Breast epithelium (tissue), 4 donors: ENCODE measurements at regions not wholly inside any gene's neighbourhood (a gene's known extent, or its start where the extent isn't known, plus 50 kb on each side); places are given as distances from the start of the nearest gene placed in this dataset.
"Not testable (repeated sequence)": the region's sequence is repeated elsewhere in the genome, so short reads cannot be mapped to it uniquely, and the experiment has no call there.

Experiments
- DNase-seq, 2 donors: peaks; one replicate each; pipeline ENCODE4 v3.0.0-alpha.2; 2019; ENCODE audit warnings: low spot score in 2 of 2
- H3K27ac ChIP-seq, 2 donors: fragments of 200-600 bp; sonication (generic) in 1 of 2; one replicate each; pipeline ENCODE4 v1.5.1; 2016 to 2019; ENCODE audit warnings: mild to moderate bottlenecking in 1 of 2
- H3K27me3 ChIP-seq, 2 donors: fragments of 200-600 bp; sonication (generic) in 1 of 2; one replicate each; pipeline versions ENCODE4 v1.5.1 to v1.6.0; 2017 to 2019; ENCODE audit warnings: control low read depth in 1 of 2, mild to moderate bottlenecking in 1 of 2
- H3K36me3 ChIP-seq: fragments of 200-600 bp; one replicate; pipeline ENCODE4 v1.5.1; 2019
- H3K4me1 ChIP-seq, 2 donors: fragments of 200-600 bp; sonication (generic); one replicate each; pipeline ENCODE4 v1.5.1; 2016 to 2019; ENCODE audit warnings: control low read depth in 1 of 2
- H3K4me3 ChIP-seq, 3 donors: fragments of 200-600 bp; sonication (generic); 1 replicate in 2 of 3; 2 replicates in 1 of 3; pipeline ENCODE4 v1.5.1; 2016 to 2019; ENCODE audit warnings: mild to moderate bottlenecking in 3 of 3, moderate library complexity in 2 of 3
- H3K9me3 ChIP-seq, 2 donors: fragments of 200-600 bp; sonication (generic) in 1 of 2; one replicate each; pipeline ENCODE4 v1.5.1; 2016 to 2019; ENCODE audit warnings: control low read depth in 1 of 2
- POLR2A ChIP-seq: fragments of 450-650 bp; IDR thresholded peaks from one replicate; pipeline ENCODE4 v1.6.1; 2016; ENCODE audit warnings: antibody characterized with exemption, mild to moderate bottlenecking, moderate library complexity
- POLR2AphosphoS5 ChIP-seq, 3 donors: sonication (generic); formaldehyde crosslinking; IDR thresholded peaks; one replicate each; pipeline ENCODE4 v1.6.1; 2017; ENCODE audit warnings: antibody characterized with exemption in 3 of 3
- intact Hi-C: fragments of 100-400 bp; cut with DNase I; formaldehyde crosslinking; loops from one replicate; pipeline ENCODE4 v1.15.1; 2023; ENCODE audit warnings: low total_unique reads
- TF ChIP-seq, protein P1 (sequence below), 3 donors: fragments of 450-650 bp; IDR thresholded peaks; one replicate each; pipeline ENCODE4 v1.5.1; 2016 to 2017; ENCODE audit warnings: antibody characterized with exemption in 3 of 3, mild to moderate bottlenecking in 3 of 3, moderate library complexity in 3 of 3

GRCh38 chr10:64175271-64175962 is 654.2 kb downstream of the REEP3 start:
- intact Hi-C loops = loop anchor here (5.0 kb wide), 1 partner anchor 972 kb away; no protein-coding TSS in a partner anchor
- Histone ChIP-seq H3K4me3 (no peak overlapping the region), H3K36me3 (no peaks in the 10 kb centered on the region), H3K27me3 (no peaks in the 10 kb centered on the region), H3K4me1 (no peaks in the 10 kb centered on the region), H3K9me3 (no peaks in the 10 kb centered on the region), H3K27ac (no peak overlapping the region)
- TF ChIP-seq POLR2AphosphoS5 (IDR thresholded peaks at IDR 0.05) (no peak), POLR2A (no peak)
- TF ChIP-seq, protein P1, sequence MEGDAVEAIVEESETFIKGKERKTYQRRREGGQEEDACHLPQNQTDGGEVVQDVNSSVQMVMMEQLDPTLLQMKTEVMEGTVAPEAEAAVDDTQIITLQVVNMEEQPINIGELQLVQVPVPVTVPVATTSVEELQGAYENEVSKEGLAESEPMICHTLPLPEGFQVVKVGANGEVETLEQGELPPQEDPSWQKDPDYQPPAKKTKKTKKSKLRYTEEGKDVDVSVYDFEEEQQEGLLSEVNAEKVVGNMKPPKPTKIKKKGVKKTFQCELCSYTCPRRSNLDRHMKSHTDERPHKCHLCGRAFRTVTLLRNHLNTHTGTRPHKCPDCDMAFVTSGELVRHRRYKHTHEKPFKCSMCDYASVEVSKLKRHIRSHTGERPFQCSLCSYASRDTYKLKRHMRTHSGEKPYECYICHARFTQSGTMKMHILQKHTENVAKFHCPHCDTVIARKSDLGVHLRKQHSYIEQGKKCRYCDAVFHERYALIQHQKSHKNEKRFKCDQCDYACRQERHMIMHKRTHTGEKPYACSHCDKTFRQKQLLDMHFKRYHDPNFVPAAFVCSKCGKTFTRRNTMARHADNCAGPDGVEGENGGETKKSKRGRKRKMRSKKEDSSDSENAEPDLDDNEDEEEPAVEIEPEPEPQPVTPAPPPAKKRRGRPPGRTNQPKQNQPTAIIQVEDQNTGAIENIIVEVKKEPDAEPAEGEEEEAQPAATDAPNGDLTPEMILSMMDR (IDR thresholded peaks at IDR 0.05) = no peak
- DNase-seq = no peak

GRCh38 chr10:64182671-64183070 is 661.5 kb downstream of the REEP3 start:
- intact Hi-C loops = no loop called here
- H3K9me3 ChIP-seq = no peaks in the 10 kb centered on the region
- H3K4me1 ChIP-seq = no peaks in the 10 kb centered on the region
- H3K4me3 ChIP-seq = no peak overlapping the region
- no peaks in the 10 kb centered on the region for H3K36me3 ChIP-seq
- DNase-seq = no peak
- no peak overlapping the region for H3K27ac ChIP-seq
- no peaks in the 10 kb centered on the region for H3K27me3 ChIP-seq
- TF ChIP-seq POLR2A = no peak

GRCh38 chr10:64191286-64191685 is 670.1 kb downstream of the REEP3 start:
- intact Hi-C loops = no loop called here

GRCh38 chr10:64196638-64197315 is 675.6 kb downstream of the REEP3 start:
- H3K4me1 ChIP-seq = no peaks in the 10 kb centered on the region
- intact Hi-C loops = no loop called here
- H3K4me3 ChIP-seq = no peak overlapping the region
- H3K27me3 ChIP-seq = no peaks in the 10 kb centered on the region
- H3K27ac ChIP-seq = no peak overlapping the region
- TF ChIP-seq POLR2AphosphoS5 (IDR thresholded peaks at IDR 0.05) (no peak), POLR2A (no peak)
- TF ChIP-seq, protein P1 (IDR thresholded peaks at IDR 0.05) = no peak
- DNase-seq = no peak
- no peaks in the 10 kb centered on the region for H3K36me3 ChIP-seq
- no peaks in the 10 kb centered on the region for H3K9me3 ChIP-seq

More at GRCh38 chr10:64191286-64191685, 670.1 kb downstream of the REEP3 start:
- H3K27me3 ChIP-seq = no peaks in the 10 kb centered on the region
- TF ChIP-seq POLR2A (no peak), POLR2AphosphoS5 (IDR thresholded peaks at IDR 0.05) (no peak)
- TF ChIP-seq, protein P1 (IDR thresholded peaks at IDR 0.05) = no peak
- DNase-seq = no peak
- no peaks in the 10 kb centered on the region for H3K4me1 ChIP-seq
- no peaks in the 10 kb centered on the region for H3K36me3 ChIP-seq
- no peaks in the 10 kb centered on the region for H3K9me3 ChIP-seq
- H3K27ac ChIP-seq = no peak overlapping the region
- no peak overlapping the region for H3K4me3 ChIP-seq

- Histone ChIP-seq H3K36me3 (no peaks in the 10 kb centered on the region), H3K9me3 (no peaks in the 10 kb centered on the region), H3K4me3 (no peak overlapping the region), H3K27ac (no peak overlapping the region), H3K27me3 (no peaks in the 10 kb centered on the region), H3K4me1 (no peaks in the 10 kb centered on the region)
- TF ChIP-seq POLR2A (no peak), POLR2AphosphoS5 (IDR thresholded peaks at IDR 0.05) (no peak)
- TF ChIP-seq, protein P1 (IDR thresholded peaks at IDR 0.05) = no peak
- intact Hi-C loops = no loop called here
- no peak for DNase-seq
Observed at GRCh38 chr10:64201936-64202335, 680.7 kb downstream of the REEP3 start.

DNA sequence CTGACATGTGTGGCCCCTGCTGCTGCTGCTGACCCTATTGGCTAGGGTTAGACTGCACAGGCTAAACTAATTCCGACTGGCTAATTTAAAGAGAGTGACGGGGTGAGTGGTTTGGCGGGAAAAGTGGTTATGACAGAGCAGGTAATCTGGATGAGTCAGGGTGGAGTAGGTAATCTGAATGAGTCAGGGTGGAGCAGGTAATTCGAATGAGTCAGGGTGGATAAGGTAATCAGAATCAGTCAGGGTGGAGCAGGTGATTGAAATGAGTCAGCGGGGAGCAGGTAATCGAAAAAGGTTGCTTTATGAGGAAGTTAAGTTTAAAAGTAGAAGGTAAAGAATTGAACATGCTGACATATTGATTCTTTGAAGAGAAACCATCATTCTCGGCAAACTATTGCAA is 683.3 kb downstream of the REEP3 start:
- H3K4me1 ChIP-seq, DNase-seq, H3K9me3 ChIP-seq, H3K36me3 ChIP-seq, H3K27me3 ChIP-seq, H3K27ac ChIP-seq, H3K4me3 ChIP-seq, intact Hi-C loops: not testable (repeated sequence)
